Activated T-helper 2 cell treated with anti-CD3 and anti-CD28 coated beads, Interferon-gamma antibody, Interleukin-2, Interleukin-4, amounts not matched to agents 10 μg/mL and 5 μg/mL and 100 μg/mL, durations not matched to agents 14 hours and 24 hours and 36 hours (primary cell): ENCODE measurements at regions not wholly inside any gene's neighbourhood (a gene's known extent, or its start where the extent isn't known, plus 50 kb on each side); places are given as distances from the start of the nearest gene placed in this dataset.
"Not testable (repeated sequence)": the region's sequence is repeated elsewhere in the genome, so short reads cannot be mapped to it uniquely, and the experiment has no call there.

ENCODE experiments used
- DNase-seq: peaks from one replicate; pipeline ENCODE4 v3.0.0; 2021; ENCODE audit warnings: low spot score
- H3K27ac Mint-ChIP-seq: one replicate; pipeline ENCODE4 v1.8.0; 2021; ENCODE audit warnings: mixed read lengths
- H3K27me3 Mint-ChIP-seq: one replicate; pipeline ENCODE4 v1.8.0; 2021; ENCODE audit warnings: low read depth, mixed read lengths
- H3K36me3 Mint-ChIP-seq: one replicate; pipeline ENCODE4 v1.8.0; 2021; ENCODE audit warnings: low read depth, mixed read lengths
- H3K4me1 Mint-ChIP-seq: one replicate; pipeline ENCODE4 v1.8.0; 2021; ENCODE audit warnings: low read depth, mixed read lengths
- H3K4me3 Mint-ChIP-seq: one replicate; pipeline ENCODE4 v1.8.0; 2021; ENCODE audit warnings: low read depth, mild to moderate bottlenecking, moderate library complexity, mixed read lengths
- H3K9me3 Mint-ChIP-seq: one replicate; pipeline ENCODE4 v1.8.0; 2021; ENCODE audit warnings: mixed read lengths
- intact Hi-C: fragments of 100-400 bp; cut with micrococcal nuclease; formaldehyde crosslinking; loops from one replicate; pipeline ENCODE4 v1.15.1; 2023

DNA sequence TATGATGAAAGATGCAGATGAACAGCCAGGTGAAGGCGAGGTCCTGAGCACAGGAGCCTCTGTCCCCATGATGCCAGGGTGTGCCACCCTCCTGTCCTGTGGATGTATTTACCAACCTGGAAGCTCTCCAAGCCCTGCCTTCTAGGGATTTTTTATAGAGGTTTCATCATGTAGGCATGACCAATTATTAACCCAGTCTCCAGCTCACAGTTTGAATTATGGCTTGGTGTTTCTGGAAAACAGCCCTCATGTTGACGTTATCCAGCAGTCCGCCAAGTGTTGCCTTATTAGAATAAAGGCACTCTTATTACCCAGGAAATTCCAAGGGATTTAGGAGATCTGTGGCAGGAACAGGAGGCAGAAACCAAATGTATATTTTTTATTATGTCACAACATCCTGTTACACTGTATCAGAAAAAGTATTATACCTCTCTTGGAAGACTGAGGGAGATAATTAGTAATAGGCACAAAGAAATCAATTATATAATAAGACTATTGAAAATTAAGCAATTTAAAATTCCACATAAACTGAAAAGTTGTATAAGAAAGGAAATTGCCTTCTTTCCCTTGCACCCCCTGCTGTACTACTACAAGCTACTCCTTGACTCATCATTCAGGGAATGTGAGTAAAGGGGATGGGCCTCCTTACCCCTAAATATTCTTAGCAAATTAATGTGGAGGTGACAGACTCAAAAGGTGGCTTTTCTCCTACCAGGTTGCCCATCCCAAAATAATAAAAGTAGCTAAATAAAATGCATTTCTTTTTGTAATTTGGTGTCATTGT, 129.6 kb downstream of the ZNF330 start:
- intact Hi-C loops: no loop called here
- Mint-ChIP-seq H3K27ac (no peak overlapping the region), H3K4me1 (no peaks in the 10 kb centered on the region), H3K9me3 (no peaks in the 10 kb centered on the region), H3K4me3 (no peak overlapping the region), H3K27me3 (no peaks in the 10 kb centered on the region), H3K36me3 (no peaks in the 10 kb centered on the region)
- no peak for DNase-seq

DNA sequence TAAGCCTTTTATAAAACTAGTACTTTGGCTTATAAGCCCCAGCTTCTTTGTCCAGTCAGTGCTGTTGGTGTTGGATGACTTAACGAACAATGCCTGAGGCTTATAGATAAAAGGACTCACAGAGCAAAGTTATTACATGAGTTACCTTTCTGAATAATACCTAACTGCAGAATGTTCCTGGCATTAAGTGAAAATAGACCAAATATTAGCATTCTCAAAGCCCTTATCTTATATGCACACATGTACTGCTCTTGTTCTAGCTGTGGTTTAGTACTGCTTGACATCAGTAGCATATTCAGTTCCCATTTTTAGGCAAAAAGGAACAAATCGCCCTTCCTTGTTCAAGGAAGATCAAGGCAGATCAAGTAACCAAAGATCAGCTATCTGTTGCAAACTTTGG, 131.6 kb downstream of the ZNF330 start:
- H3K27ac Mint-ChIP-seq: no peak overlapping the region
- H3K9me3 Mint-ChIP-seq: no peaks in the 10 kb centered on the region
- no peak for DNase-seq
- no peaks in the 10 kb centered on the region for H3K27me3 Mint-ChIP-seq
- H3K36me3 Mint-ChIP-seq: no peaks in the 10 kb centered on the region
- H3K4me3 Mint-ChIP-seq: no peak overlapping the region
- intact Hi-C loops: no loop called here
- no peaks in the 10 kb centered on the region for H3K4me1 Mint-ChIP-seq

DNA sequence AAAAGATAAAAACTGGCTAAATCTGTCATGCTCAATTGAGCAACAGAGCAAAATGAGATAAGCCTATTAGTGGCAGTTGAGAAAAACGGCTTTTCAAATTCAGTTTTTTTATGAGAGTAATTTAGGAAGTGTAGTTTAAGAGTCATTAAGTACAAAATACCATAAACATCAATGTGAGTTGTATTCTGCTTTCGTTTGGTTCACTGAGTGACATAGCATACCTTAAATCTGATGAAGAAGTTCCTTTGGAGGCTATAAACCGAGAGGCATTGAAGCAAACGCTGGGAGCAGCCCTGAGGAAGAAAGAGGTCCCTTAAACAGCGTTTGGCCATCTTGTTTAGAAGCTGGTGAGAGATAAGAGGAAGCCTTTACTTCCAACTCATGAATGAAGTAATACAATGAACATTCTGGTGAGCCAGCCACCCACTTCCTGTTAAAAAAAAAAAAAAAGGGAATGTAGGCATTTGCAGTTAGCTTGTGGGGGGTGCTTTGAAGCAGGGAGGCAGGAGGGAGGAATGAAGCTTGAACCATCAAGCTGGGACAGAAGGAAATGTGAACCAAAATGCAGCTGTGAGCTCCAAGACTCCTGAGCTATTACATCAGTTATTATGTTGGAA, 132.3 kb downstream of the ZNF330 start:
- Mint-ChIP-seq H3K4me1 (no peaks in the 10 kb centered on the region), H3K4me3 (no peak overlapping the region), H3K27ac (no peak overlapping the region), H3K36me3 (no peaks in the 10 kb centered on the region), H3K9me3 (no peaks in the 10 kb centered on the region), H3K27me3 (no peaks in the 10 kb centered on the region)
- intact Hi-C loops: no loop called here
- DNase-seq: no peak

DNA sequence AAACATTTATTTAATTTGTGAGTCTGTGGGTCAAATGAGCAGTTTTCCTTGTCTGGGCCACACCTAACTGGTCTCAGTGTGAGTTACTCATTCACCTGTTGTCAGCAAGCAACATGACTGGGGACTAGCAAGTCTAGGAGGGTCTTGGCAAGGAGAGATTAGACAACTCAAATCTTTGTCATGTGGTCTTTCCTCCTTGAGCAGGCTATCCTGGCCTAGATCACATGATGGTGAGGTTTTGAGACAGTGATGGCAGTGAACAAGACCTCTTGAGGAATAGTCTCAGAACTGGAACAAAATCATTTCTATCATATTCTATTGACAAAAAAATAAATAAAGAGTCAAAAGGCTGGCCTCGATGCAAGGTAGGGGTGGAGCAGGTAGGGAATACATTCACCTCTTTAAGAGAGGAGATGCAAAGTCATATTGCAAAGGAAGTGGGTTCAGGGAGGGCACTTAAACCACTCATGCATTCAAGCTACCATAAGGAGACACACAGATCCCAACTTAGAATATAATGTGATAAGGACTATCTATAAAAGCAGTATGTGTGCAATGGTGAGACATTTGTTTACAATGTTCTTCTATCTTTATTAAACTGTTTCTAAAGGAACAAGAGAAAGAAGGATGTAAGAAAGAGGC, 135.7 kb downstream of the ZNF330 start:
- no peaks in the 10 kb centered on the region for H3K36me3 Mint-ChIP-seq
- no peak overlapping the region for H3K4me3 Mint-ChIP-seq
- no peak for DNase-seq
- H3K4me1 Mint-ChIP-seq: no peaks in the 10 kb centered on the region
- no peaks in the 10 kb centered on the region for H3K9me3 Mint-ChIP-seq
- H3K27me3 Mint-ChIP-seq: no peaks in the 10 kb centered on the region
- no peak overlapping the region for H3K27ac Mint-ChIP-seq
- intact Hi-C loops: no loop called here

DNA sequence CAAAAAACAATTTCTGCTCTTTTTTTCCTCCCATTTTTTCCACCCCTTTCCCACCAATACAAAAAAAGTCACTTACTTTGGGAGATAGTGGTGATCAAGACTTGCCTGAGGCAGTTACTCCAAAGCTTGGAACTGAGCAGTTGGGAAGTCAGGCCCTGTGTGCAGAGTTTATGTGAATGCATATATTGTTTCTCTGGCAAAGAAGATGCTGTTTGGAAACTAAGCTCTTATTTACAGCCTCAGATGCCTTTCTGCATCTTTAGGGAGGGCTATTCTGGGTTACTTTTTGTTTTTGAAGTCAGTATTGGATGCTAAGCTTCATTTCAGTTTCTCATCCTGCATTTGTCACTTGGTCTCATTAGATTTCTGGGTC, 136.3 kb downstream of the ZNF330 start:
- H3K4me1 Mint-ChIP-seq: no peaks in the 10 kb centered on the region
- H3K4me3 Mint-ChIP-seq: no peak overlapping the region
- no peaks in the 10 kb centered on the region for H3K27me3 Mint-ChIP-seq
- intact Hi-C loops: no loop called here
- H3K36me3 Mint-ChIP-seq: no peaks in the 10 kb centered on the region
- no peak for DNase-seq
- no peaks in the 10 kb centered on the region for H3K9me3 Mint-ChIP-seq
- H3K27ac Mint-ChIP-seq: no peak overlapping the region

DNA sequence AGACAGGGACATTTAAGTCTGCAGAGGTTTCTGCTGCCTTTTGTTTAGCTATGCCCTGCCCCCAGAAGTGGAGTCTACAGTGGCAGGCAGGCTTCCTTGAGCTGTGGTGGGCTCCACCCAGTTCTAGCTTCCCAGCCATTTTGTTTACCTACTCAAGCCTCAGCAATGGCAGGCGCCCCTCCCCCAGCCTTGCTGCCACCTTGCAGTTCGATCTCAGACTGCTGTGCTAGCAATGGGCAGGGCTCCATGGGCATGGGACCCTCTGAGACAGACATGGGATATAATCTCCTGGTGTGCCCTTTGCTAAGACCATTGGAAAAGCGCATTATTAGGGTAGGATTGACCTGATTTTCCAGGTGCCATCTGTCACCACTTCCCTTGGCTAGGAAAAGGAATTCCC, 147.5 kb downstream of the ZNF330 start:
- H3K36me3 Mint-ChIP-seq, H3K4me3 Mint-ChIP-seq, DNase-seq, H3K4me1 Mint-ChIP-seq, H3K27ac Mint-ChIP-seq, H3K9me3 Mint-ChIP-seq, H3K27me3 Mint-ChIP-seq, intact Hi-C loops: not testable (repeated sequence)

DNA sequence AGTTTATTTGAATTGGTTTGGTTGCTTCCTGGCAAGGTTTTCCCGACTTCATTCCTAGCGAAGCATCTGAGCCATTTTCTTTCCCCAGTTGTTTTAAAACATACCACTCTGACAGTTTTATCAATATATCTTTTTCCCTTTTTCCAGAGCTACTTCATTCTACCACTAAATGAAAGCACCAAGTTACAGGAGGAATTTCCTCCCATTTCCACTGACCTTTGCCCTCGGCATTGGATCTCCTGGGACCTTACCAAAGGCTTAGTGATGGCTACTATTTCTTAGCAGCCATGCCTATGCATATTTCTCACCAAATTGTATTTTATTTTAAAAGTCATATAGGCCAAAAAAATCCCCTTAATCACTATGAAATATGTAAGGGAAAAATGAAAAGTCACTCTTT, 150.5 kb downstream of the ZNF330 start:
- no peak overlapping the region for H3K27ac Mint-ChIP-seq
- H3K9me3 Mint-ChIP-seq: no peaks in the 10 kb centered on the region
- no peaks in the 10 kb centered on the region for H3K27me3 Mint-ChIP-seq
- no peaks in the 10 kb centered on the region for H3K4me1 Mint-ChIP-seq
- intact Hi-C loops: no loop called here
- DNase-seq: no peak
- H3K4me3 Mint-ChIP-seq: no peak overlapping the region
- H3K36me3 Mint-ChIP-seq: no peaks in the 10 kb centered on the region

DNA sequence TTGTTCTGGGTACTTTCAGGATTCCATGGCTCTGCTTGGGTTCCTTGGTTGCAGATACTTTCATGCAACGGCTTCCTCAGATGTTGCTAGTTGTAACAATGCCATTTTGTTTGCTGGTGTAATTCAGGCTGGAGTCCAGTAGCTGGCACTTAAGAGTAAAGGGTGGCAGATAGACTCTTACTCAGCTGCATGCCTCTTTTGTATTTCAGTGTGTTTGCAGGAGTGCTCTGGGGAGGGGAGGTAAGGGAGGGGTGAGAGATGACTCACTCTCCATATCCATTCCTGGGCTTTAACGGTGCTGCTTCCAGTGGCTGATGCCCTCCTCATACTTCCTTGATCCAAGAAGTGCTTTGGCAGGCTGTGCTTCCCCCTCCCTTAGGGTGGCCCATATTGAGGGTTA, 155.2 kb downstream of the ZNF330 start:
- no peaks in the 10 kb centered on the region for H3K36me3 Mint-ChIP-seq
- intact Hi-C loops: no loop called here
- H3K4me1 Mint-ChIP-seq: no peaks in the 10 kb centered on the region
- H3K4me3 Mint-ChIP-seq: no peak overlapping the region
- H3K27me3 Mint-ChIP-seq: no peaks in the 10 kb centered on the region
- H3K9me3 Mint-ChIP-seq: no peaks in the 10 kb centered on the region
- H3K27ac Mint-ChIP-seq: no peak overlapping the region
- DNase-seq: no peak

DNA sequence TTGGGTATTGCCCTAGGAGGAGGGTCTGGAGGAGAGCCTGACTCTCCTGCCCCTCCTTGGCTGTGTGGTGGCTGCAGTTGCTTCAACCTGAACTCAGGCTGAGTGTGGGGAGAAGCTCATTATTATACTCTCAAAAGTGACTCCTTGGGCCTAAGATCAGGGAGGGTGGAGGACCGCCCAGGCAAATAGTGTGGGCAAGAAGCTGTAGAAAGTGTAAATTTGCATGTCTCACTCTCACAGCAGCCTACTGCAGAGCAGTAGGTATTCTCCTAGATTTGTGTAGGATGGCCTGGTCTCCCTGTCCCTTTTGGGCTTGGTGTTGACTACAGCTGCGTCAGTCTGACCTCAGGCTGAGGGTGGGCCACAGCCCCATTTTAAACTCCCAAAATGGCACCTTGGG, 156.1 kb downstream of the ZNF330 start:
- Mint-ChIP-seq H3K27me3 (no peaks in the 10 kb centered on the region), H3K27ac (no peak overlapping the region), H3K9me3 (no peaks in the 10 kb centered on the region), H3K4me3 (no peak overlapping the region), H3K36me3 (no peaks in the 10 kb centered on the region), H3K4me1 (no peaks in the 10 kb centered on the region)
- intact Hi-C loops: no loop called here
- no peak for DNase-seq

DNA sequence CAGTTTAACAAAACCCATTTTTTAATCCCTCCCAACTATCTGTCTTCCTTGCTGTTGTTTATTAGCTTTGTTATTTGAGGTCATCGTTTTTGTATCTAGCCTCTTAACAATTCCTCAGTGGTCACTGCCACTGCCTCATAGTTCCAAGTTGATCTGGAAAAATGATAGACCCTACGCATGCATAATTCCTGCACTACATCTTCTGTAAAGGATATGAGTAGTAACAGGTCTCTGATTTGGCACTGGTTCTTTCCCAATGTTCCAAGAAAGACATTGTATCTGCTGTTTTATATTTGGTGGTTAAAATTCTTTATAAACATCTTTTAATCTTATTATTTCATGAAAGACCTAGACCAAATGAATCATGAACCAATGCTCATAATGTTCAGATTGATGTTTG, 166.6 kb downstream of the ZNF330 start:
- Mint-ChIP-seq H3K27ac (no peak overlapping the region), H3K9me3 (no peaks in the 10 kb centered on the region), H3K4me1 (no peaks in the 10 kb centered on the region), H3K27me3 (no peaks in the 10 kb centered on the region), H3K36me3 (no peaks in the 10 kb centered on the region), H3K4me3 (no peak overlapping the region)
- DNase-seq: no peak
- intact Hi-C loops: no loop called here

DNA sequence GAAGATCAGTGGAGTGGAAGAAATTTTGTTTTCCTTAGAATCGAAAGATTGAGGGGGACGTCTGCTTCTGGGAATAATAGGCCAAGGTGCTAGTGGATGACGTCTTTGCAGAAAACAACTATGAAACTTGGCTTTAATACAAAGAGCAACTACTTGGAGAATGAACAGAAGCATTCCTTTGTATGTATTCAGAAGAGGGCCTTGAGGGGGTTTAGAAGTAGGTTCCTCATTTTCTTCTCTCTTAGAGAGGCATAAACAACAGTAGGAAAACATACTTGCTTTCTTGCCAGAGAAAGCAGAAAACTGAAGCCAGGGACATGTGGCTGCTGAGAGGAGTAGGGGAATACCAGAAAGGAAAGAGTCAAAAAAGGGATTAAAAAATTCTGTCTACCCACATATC, 167.8 kb downstream of the ZNF330 start:
- Mint-ChIP-seq H3K4me1 (no peaks in the 10 kb centered on the region), H3K4me3 (no peak overlapping the region), H3K27me3 (no peaks in the 10 kb centered on the region), H3K36me3 (no peaks in the 10 kb centered on the region), H3K9me3 (no peaks in the 10 kb centered on the region), H3K27ac (no peak overlapping the region)
- no peak for DNase-seq
- intact Hi-C loops: no loop called here

DNA sequence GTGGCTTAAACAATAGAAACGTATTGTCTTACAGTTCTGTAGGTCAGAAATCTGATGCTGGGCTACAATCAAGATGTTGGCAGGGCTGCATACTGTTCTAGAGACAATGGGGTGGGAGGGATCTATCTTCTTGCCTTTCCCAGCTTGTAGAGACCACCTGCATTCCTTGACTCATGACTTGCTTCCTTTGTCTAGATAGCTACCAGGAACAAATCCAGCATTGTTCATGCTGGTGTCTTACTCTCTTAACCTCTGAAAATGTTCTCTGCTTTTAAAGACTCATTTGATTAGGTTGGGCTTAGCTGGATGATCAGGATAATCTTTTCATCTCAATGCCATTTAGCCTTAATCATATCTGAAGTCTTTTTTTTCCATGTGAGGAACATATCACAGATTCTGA, 169.0 kb downstream of the ZNF330 start:
- intact Hi-C loops: no loop called here
- Mint-ChIP-seq H3K9me3 (no peaks in the 10 kb centered on the region), H3K27ac (no peak overlapping the region), H3K4me3 (no peak overlapping the region), H3K4me1 (no peaks in the 10 kb centered on the region), H3K27me3 (no peaks in the 10 kb centered on the region), H3K36me3 (no peaks in the 10 kb centered on the region)
- DNase-seq: no peak

DNA sequence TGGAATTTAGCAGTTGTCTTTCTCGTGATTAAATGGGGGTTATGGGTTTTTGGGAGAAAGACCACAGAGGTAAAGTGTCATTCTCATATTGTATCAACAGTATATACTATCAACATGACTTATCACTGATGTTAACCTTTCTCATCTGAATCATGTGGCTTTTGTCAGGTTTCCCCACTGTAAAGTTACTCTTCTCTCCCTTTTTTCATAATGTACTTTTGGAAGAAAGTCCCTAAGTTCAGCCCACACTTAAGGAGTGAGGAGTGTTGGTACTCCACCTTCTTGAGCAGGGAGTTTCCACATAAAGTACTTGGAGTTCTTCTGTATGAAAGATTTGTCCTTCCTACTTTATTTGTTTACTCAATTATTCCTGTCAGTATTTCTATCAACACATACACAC, 169.9 kb downstream of the ZNF330 start:
- Mint-ChIP-seq H3K4me3 (no peak overlapping the region), H3K9me3 (no peaks in the 10 kb centered on the region), H3K27ac (no peak overlapping the region), H3K36me3 (no peaks in the 10 kb centered on the region), H3K4me1 (no peaks in the 10 kb centered on the region), H3K27me3 (no peaks in the 10 kb centered on the region)
- intact Hi-C loops: no loop called here
- no peak for DNase-seq
